ENCODE measurements at regions not wholly inside any gene's neighbourhood (a gene's known extent, or its start where the extent isn't known, plus 50 kb on each side); places are given as distances from the start of the nearest gene placed in this dataset.

- H3K4me3 ChIP-seq: no peak overlapping the region
- ATAC-seq (no peak), DNase-seq (no peak)
- H3K4me1 ChIP-seq: no peaks in the 10 kb centered on the region
- WGBS, 4 donors: 64 to 82% (median 80%) methylated on average over 1 of the region's 1 CpG
- no peaks in the 10 kb centered on the region for H3K9me3 ChIP-seq
- peaks cover 0 to 3% (median 0%) of the 10 kb centered on the region in 9 donors for H3K27me3 ChIP-seq
- intact Hi-C loops (cut with DNase I): no loop called here
- TF ChIP-seq POLR2A (IDR thresholded peaks at IDR 0.05): no peak
- TF ChIP-seq, protein P1, sequence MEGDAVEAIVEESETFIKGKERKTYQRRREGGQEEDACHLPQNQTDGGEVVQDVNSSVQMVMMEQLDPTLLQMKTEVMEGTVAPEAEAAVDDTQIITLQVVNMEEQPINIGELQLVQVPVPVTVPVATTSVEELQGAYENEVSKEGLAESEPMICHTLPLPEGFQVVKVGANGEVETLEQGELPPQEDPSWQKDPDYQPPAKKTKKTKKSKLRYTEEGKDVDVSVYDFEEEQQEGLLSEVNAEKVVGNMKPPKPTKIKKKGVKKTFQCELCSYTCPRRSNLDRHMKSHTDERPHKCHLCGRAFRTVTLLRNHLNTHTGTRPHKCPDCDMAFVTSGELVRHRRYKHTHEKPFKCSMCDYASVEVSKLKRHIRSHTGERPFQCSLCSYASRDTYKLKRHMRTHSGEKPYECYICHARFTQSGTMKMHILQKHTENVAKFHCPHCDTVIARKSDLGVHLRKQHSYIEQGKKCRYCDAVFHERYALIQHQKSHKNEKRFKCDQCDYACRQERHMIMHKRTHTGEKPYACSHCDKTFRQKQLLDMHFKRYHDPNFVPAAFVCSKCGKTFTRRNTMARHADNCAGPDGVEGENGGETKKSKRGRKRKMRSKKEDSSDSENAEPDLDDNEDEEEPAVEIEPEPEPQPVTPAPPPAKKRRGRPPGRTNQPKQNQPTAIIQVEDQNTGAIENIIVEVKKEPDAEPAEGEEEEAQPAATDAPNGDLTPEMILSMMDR (IDR thresholded peaks at IDR 0.05): no peak
- no peak overlapping the region for H3K27ac ChIP-seq
- H3K36me3 ChIP-seq: no peaks in the 10 kb centered on the region
Measured at GRCh38 chr14:66101662-66102061, 384.5 kb upstream of the CCDC196 start.

GRCh38 chr14:66104486-66104885, 381.7 kb upstream of the CCDC196 start:
- DNase-seq: no peak
- TF ChIP-seq POLR2A (IDR thresholded peaks at IDR 0.05): no peak
- TF ChIP-seq, protein P1 (IDR thresholded peaks at IDR 0.05): no peak
- 86 to 94% (median 89%) methylated on average over 5 of the region's 5 CpGs for WGBS, 4 donors

GRCh38 chr14:66105815-66106214, 380.4 kb upstream of the CCDC196 start:
- TF ChIP-seq POLR2A (IDR thresholded peaks at IDR 0.05): no peak
- TF ChIP-seq, protein P1 (IDR thresholded peaks at IDR 0.05): no peak
- Histone ChIP-seq H3K4me3 (no peak overlapping the region), H3K27me3 (peaks cover 0 to 3% (median 0%) of the 10 kb centered on the region in 9 donors), H3K27ac (no peak overlapping the region), H3K9me3 (no peaks in the 10 kb centered on the region), H3K36me3 (no peaks in the 10 kb centered on the region), H3K4me1 (no peaks in the 10 kb centered on the region)
- ATAC-seq (no peak), DNase-seq (no peak)
- intact Hi-C loops (cut with DNase I): no loop called here
- 54 to 65% (median 63%) methylated on average over 4 of the region's 4 CpGs for WGBS, 4 donors

More at GRCh38 chr14:66104486-66104885, 381.7 kb upstream of the CCDC196 start:
- H3K36me3 ChIP-seq: no peaks in the 10 kb centered on the region
- intact Hi-C loops (cut with DNase I): no loop called here
- ATAC-seq: no peak
- no peaks in the 10 kb centered on the region for H3K9me3 ChIP-seq
- H3K4me1 ChIP-seq: no peaks in the 10 kb centered on the region
- H3K27me3 ChIP-seq: peaks cover 0 to 3% (median 0%) of the 10 kb centered on the region in 9 donors
- no peak overlapping the region for H3K4me3 ChIP-seq
- no peak overlapping the region for H3K27ac ChIP-seq

DNA sequence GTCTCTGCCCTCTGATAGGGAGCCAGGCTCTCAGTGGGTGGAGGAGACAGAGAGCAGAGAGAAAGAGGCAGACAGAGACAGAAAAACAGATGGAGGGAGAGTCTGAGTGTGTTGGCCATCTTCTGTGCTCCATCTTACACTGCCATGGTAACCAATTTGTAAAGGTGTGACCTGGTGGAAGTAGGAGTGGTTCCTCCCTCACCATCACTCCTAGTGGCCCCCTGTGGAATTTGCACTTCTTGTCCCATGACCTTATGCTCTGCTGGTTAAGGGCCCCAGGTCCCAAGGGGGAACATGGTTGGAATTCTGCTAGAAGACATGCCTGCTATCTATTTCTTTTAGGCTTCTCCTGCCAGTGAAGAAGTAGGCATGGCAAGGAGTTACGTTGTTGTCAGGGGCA, 376.7 kb upstream of the CCDC196 start:
- Histone ChIP-seq H3K27ac (no peak overlapping the region), H3K4me3 (no peak overlapping the region), H3K4me1 (no peaks in the 10 kb centered on the region), H3K36me3 (no peaks in the 10 kb centered on the region), H3K27me3 (no peaks in the 10 kb centered on the region), H3K9me3 (no peaks in the 10 kb centered on the region)
- no peak for DNase-seq
- TF ChIP-seq, protein P1 (IDR thresholded peaks at IDR 0.05): no peak
- TF ChIP-seq POLR2A (IDR thresholded peaks at IDR 0.05): no peak
- WGBS, 4 donors: 64 to 98% (median 90%) methylated on average over 1 of the region's 1 CpG
- intact Hi-C loops (cut with DNase I): no loop called here
- ATAC-seq: no peak
